Left lung (tissue), 4 donors: ENCODE measurements at regions not wholly inside any gene's neighbourhood (a gene's known extent, or its start where the extent isn't known, plus 50 kb on each side); places are given as distances from the start of the nearest gene placed in this dataset.

Source experiments
- ATAC-seq: fragments of 200-7000 bp; cut with Tn5 transposase; one replicate; pipeline ENCODE4 v1.9.1; 2020; ENCODE audit warnings: moderate library complexity
- DNase-seq, 4 donors: peaks; one replicate each; pipeline ENCODE4 v3.0.0-alpha.2; 2013 to 2020
- H3K27ac ChIP-seq, 2 donors: fragments of 200-600 bp; sonication (generic) in 1 of 2; one replicate each; pipeline versions ENCODE4 v1.5.0 to v1.8.0; 2020 to 2021
- H3K27me3 ChIP-seq, 2 donors: fragments of 200-600 bp; sonication (generic) in 1 of 2; one replicate each; pipeline versions ENCODE4 v1.5.0 to v1.8.0; 2020 to 2021
- H3K36me3 ChIP-seq, 2 donors: fragments of 200-600 bp; sonication (generic) in 1 of 2; one replicate each; pipeline versions ENCODE4 v1.5.0 to v1.8.0; 2020 to 2021
- H3K4me1 ChIP-seq, 2 donors: fragments of 200-600 bp; one replicate each; pipeline ENCODE4 v1.8.0; 2021
- H3K4me3 ChIP-seq, 2 donors: fragments of 200-600 bp; sonication (generic) in 1 of 2; one replicate each; pipeline versions ENCODE4 v1.5.0 to v1.8.0; 2020 to 2021; ENCODE audit warnings: mild to moderate bottlenecking in 1 of 2
- H3K9me3 ChIP-seq, 2 donors: fragments of 200-600 bp; sonication (generic) in 1 of 2; one replicate each; pipeline versions ENCODE4 v1.5.0 to v1.8.0; 2020 to 2021
- intact Hi-C, 2 donors: fragments of 100-400 bp; cut with DNase I; formaldehyde crosslinking; loops; one replicate each; pipeline versions ENCODE4 v1.11.2 to v1.14.2; 2022
- TF ChIP-seq, protein P1 (sequence below), 2 donors: fragments of 200-600 bp; sonication (generic) in 1 of 2; IDR thresholded peaks; one replicate each; pipeline versions ENCODE4 v1.5.0 to v1.8.0; 2021; ENCODE audit warnings: antibody characterized with exemption in 2 of 2
- donor health status: DM: no; HTN: yes; CAD: no.
- donor health status: DM: no; HTN: no; CAD: no.

DNA sequence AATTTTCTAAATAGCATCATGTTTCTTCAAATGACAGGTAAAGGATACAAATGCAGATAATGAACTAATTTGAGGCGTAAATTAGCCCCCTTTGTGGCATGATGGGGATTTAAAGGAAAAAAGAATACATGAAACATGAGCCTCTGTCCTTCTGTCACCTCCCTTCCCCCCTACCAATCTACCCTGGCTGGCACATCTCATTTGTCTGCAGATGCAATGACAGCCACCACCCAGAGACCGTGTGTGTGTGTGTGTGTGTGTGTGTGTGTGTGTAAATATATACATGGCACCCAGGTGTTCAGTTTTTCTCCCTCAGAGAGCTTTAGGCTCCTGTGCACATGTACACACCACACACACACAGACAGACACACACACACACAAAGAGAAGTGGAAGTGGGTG, 451.1 kb downstream of the RWDD3 start:
- ATAC-seq = no peak
- Histone ChIP-seq H3K4me3 (no peak overlapping the region), H3K4me1 (no peaks in the 10 kb centered on the region), H3K9me3 (no peaks in the 10 kb centered on the region), H3K27me3 (no peaks in the 10 kb centered on the region), H3K36me3 (no peaks in the 10 kb centered on the region), H3K27ac (no peak overlapping the region)
- intact Hi-C loops = no loop called here
- TF ChIP-seq, protein P1, sequence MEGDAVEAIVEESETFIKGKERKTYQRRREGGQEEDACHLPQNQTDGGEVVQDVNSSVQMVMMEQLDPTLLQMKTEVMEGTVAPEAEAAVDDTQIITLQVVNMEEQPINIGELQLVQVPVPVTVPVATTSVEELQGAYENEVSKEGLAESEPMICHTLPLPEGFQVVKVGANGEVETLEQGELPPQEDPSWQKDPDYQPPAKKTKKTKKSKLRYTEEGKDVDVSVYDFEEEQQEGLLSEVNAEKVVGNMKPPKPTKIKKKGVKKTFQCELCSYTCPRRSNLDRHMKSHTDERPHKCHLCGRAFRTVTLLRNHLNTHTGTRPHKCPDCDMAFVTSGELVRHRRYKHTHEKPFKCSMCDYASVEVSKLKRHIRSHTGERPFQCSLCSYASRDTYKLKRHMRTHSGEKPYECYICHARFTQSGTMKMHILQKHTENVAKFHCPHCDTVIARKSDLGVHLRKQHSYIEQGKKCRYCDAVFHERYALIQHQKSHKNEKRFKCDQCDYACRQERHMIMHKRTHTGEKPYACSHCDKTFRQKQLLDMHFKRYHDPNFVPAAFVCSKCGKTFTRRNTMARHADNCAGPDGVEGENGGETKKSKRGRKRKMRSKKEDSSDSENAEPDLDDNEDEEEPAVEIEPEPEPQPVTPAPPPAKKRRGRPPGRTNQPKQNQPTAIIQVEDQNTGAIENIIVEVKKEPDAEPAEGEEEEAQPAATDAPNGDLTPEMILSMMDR (IDR thresholded peaks at IDR 0.05) = no peak
- DNase-seq = no peak

- H3K9me3 ChIP-seq = no peaks in the 10 kb centered on the region
- no peaks in the 10 kb centered on the region for H3K27me3 ChIP-seq
- no peaks in the 10 kb centered on the region for H3K4me1 ChIP-seq
- TF ChIP-seq, protein P1 (IDR thresholded peaks at IDR 0.05) = no peak
- no peak overlapping the region for H3K27ac ChIP-seq
- no peak overlapping the region for H3K4me3 ChIP-seq
- ATAC-seq (no peak), DNase-seq (no peak)
- H3K36me3 ChIP-seq = no peaks in the 10 kb centered on the region
- intact Hi-C loops = no loop called here
These were observed 452.2 kb downstream of the RWDD3 start for GRCh38 chr1:95686217-95686616.

- DNase-seq = no peak
- no peaks in the 10 kb centered on the region for H3K36me3 ChIP-seq
- no peaks in the 10 kb centered on the region for H3K4me1 ChIP-seq
- TF ChIP-seq, protein P1 (IDR thresholded peaks at IDR 0.05) = no peak
- H3K27ac ChIP-seq = no peak overlapping the region
- no peaks in the 10 kb centered on the region for H3K27me3 ChIP-seq
- no peak overlapping the region for H3K4me3 ChIP-seq
- no peak for ATAC-seq
- intact Hi-C loops = no loop called here
- H3K9me3 ChIP-seq = peaks cover 0 to 44% of the 10 kb centered on the region in 2 donors
These were observed 465.3 kb downstream of the RWDD3 start for GRCh38 chr1:95699149-95699953.

DNA sequence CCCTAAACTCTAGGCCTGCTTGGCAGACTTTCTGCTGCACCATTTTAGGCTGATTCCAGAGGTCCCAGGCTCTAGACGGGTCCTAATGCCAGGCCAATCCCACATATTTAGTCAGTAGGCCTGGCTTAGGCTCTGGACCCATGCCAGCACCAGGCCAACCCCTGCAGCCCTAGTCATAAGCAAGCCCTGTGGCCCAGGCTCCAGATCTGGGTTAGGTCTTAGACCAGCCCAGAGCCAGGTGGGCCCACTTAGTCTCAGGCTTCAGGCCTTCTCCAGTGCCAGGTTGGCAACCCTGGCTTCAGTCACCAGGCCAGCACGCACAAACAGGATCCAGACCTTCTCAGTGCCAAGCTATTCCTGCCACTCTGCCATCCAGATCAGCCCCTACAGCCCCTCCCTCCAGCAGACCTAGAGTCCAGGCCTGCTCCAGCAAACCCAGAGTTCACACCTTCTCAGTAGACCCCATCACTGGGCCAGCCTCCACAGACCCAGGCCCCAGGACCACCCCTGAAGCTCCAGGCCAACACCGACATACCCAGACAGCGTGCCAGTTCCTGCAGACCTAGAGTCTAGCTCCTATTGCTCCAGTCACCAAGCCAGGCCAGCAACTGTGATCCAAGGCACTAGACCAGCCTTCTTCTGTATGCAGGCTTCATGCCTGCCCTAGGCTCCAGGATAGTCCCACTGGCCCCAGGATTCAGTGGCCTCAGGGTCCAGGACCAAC, 467.6 kb downstream of the RWDD3 start:
- no peaks in the 10 kb centered on the region for H3K4me1 ChIP-seq
- ATAC-seq = no peak

GRCh38 chr1:95703046-95703445, 469.0 kb downstream of the RWDD3 start:
- Histone ChIP-seq H3K36me3 (no peaks in the 10 kb centered on the region), H3K27me3 (no peaks in the 10 kb centered on the region), H3K9me3 (peaks cover 0 to 73% of the 10 kb centered on the region in 2 donors), H3K4me3 (no peak overlapping the region), H3K27ac (no peak overlapping the region), H3K4me1 (no peaks in the 10 kb centered on the region)
- TF ChIP-seq, protein P1 (IDR thresholded peaks at IDR 0.05) = no peak
- no peak for DNase-seq
- intact Hi-C loops = no loop called here
- ATAC-seq = no peak

More for the DNA sequence above, 467.6 kb downstream of the RWDD3 start:
- H3K27ac ChIP-seq = no peak overlapping the region
- H3K9me3 ChIP-seq = peaks cover 0 to 61% of the 10 kb centered on the region in 2 donors
- no peak overlapping the region for H3K4me3 ChIP-seq
- no peaks in the 10 kb centered on the region for H3K27me3 ChIP-seq
- TF ChIP-seq, protein P1 (IDR thresholded peaks at IDR 0.05) = no peak
- H3K36me3 ChIP-seq = no peaks in the 10 kb centered on the region
- intact Hi-C loops = no loop called here
- peak in 1 of 4 donors; percentile 51 for DNase-seq
